Hepatocyte (in vitro differentiated cells): ENCODE measurements at regions not wholly inside any gene's neighbourhood (a gene's known extent, or its start where the extent isn't known, plus 50 kb on each side); places are given as distances from the start of the nearest gene placed in this dataset.

Experiments
- EZH2 ChIP-seq: fragments of 200-600 bp; sonication (generic); IDR thresholded peaks from 2 replicates; pipeline ENCODE4 v1.6.1; 2016; ENCODE audit warnings: antibody characterized with exemption, mild to moderate bottlenecking, borderline replicate concordance
- TF ChIP-seq, protein P1 (sequence below): fragments of 200-600 bp; sonication (generic); IDR thresholded peaks from 2 replicates; pipeline ENCODE4 v1.5.1; 2016; ENCODE audit warnings: antibody characterized with exemption, mild to moderate bottlenecking; ENCODE audit not compliant: poor library complexity

- TF ChIP-seq, protein P1, sequence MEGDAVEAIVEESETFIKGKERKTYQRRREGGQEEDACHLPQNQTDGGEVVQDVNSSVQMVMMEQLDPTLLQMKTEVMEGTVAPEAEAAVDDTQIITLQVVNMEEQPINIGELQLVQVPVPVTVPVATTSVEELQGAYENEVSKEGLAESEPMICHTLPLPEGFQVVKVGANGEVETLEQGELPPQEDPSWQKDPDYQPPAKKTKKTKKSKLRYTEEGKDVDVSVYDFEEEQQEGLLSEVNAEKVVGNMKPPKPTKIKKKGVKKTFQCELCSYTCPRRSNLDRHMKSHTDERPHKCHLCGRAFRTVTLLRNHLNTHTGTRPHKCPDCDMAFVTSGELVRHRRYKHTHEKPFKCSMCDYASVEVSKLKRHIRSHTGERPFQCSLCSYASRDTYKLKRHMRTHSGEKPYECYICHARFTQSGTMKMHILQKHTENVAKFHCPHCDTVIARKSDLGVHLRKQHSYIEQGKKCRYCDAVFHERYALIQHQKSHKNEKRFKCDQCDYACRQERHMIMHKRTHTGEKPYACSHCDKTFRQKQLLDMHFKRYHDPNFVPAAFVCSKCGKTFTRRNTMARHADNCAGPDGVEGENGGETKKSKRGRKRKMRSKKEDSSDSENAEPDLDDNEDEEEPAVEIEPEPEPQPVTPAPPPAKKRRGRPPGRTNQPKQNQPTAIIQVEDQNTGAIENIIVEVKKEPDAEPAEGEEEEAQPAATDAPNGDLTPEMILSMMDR, result no peak
- TF ChIP-seq EZH2, result no peak
Measured at GRCh38 chr16:17947165-17947564, 389.4 kb downstream of the NPIPA8 start.
